A673 (cell line): ENCODE measurements at regions not wholly inside any gene's neighbourhood (a gene's known extent, or its start where the extent isn't known, plus 50 kb on each side); places are given as distances from the start of the nearest gene placed in this dataset.

Experiments used
- BruUV-seq: library from RNA; stranded (reverse); fragments of 400-500 nt; replicated peaks from 2 replicates; lab custom pipeline; 2021; lab: Mats Ljungman, UMichigan
- CTCF ChIA-PET: fragments of 300-600 bp; sonication (Branson Sonifier 250); formaldehyde crosslinking; loops from one replicate; lab custom pipeline; 2022; ENCODE audit warnings: antibody characterized with exemption; lab: Charles Lee
- POLR2A ChIA-PET: fragments of 300-600 bp; sonication (Branson Sonifier 250); formaldehyde crosslinking; loops from one replicate; lab custom pipeline; 2022; ENCODE audit warnings: antibody characterized with exemption; ENCODE audit not compliant: low non-redundant PET; lab: Charles Lee
- DNase-seq: peaks from one replicate; pipeline ENCODE4 v3.0.0-alpha.2; 2015; ENCODE audit warnings: low spot score
- H3K27ac ChIP-seq: fragments of 200-600 bp; sonication (generic); 2 replicates; pipeline ENCODE4 v1.5.1; 2016; ENCODE audit warnings: mixed run types, low read depth, mild to moderate bottlenecking, mixed read lengths, antibody characterized with exemption, low read length; ENCODE audit not compliant: poor library complexity, severe bottlenecking
- H3K27me3 ChIP-seq: fragments of 200-600 bp; sonication (generic); replicated peaks from 2 replicates; pipeline ENCODE4 v1.6.1; 2017; ENCODE audit warnings: mixed run types, low read depth, mild to moderate bottlenecking, mixed read lengths, antibody characterized with exemption, low read length; ENCODE audit not compliant: insufficient read depth, poor library complexity
- H3K36me3 ChIP-seq: fragments of 200-600 bp; sonication (generic); 2 replicates; pipeline ENCODE4 v1.6.1; 2016; ENCODE audit warnings: mixed run types, mild to moderate bottlenecking, mixed read lengths, antibody characterized with exemption, low read length; ENCODE audit not compliant: insufficient read depth, poor library complexity, severe bottlenecking
- H3K4me1 ChIP-seq: fragments of 200-600 bp; sonication (generic); 2 replicates; pipeline ENCODE4 v1.6.1; 2017; ENCODE audit warnings: mixed run types, mild to moderate bottlenecking, mixed read lengths, antibody characterized with exemption, low read length; ENCODE audit not compliant: insufficient read depth, poor library complexity, severe bottlenecking
- H3K4me3 ChIP-seq: fragments of 200-600 bp; sonication (generic); 2 replicates; pipeline ENCODE4 v1.5.1; 2016; ENCODE audit warnings: low read depth, mixed run types, mild to moderate bottlenecking, mixed read lengths, low read length; ENCODE audit not compliant: poor library complexity, severe bottlenecking
- H3K9me3 ChIP-seq: fragments of 200-600 bp; sonication (generic); 2 replicates; pipeline ENCODE4 v1.6.1; 2016; ENCODE audit warnings: mixed run types, low read depth, mild to moderate bottlenecking, mixed read lengths, antibody characterized with exemption, low read length; ENCODE audit not compliant: poor library complexity, severe bottlenecking
- EZH2 ChIP-seq: fragments of 200-600 bp; sonication (generic); IDR thresholded peaks from 2 replicates; pipeline ENCODE4 v1.6.1; 2017; ENCODE audit warnings: borderline replicate concordance, low read depth, mild to moderate bottlenecking, mixed read lengths, antibody characterized with exemption, low read length; ENCODE audit not compliant: poor library complexity, severe bottlenecking
- intact Hi-C: fragments of 100-400 bp; cut with micrococcal nuclease; formaldehyde crosslinking; loops from one replicate; pipeline ENCODE4 v1.10.0; 2022; ENCODE audit not compliant: unreplicated experiment
- TF ChIP-seq, protein P1 (sequence below): fragments of 300-800, 200-600 bp; sonication (generic); conservative IDR thresholded peaks from 2 replicates; pipeline ENCODE4 v1.5.1; 2017; ENCODE audit warnings: low read depth, mild to moderate bottlenecking, antibody characterized with exemption, low read length, moderate library complexity, mixed read lengths

DNA sequence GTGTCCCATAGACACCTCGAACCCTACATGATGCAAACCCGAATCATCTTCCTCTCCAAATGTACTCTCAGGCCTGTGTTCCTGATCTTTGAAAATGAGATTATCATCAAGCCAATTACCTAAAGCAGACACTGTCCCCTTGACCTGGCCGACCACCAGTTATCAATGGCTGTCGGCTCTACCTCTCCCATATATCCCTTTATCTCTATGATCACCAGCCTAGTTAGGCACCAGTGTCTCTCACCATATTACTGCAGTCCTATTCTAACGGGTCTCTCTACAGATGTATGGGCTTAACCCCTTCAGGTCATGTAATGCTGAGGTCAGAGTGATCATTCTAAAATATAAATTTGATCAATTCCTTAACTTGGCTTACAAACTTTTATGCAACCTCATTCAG lies 234.9 kb upstream of the MARCKS start:
- ChIA-PET POLR2A (no interaction called here), CTCF (no interaction called here)
- Histone ChIP-seq H3K27ac (no peak overlapping the region), H3K4me1 (no peaks in the 10 kb centered on the region), H3K36me3 (no peaks in the 10 kb centered on the region), H3K9me3 (no peaks in the 10 kb centered on the region), H3K27me3 (no peaks in the 10 kb centered on the region), H3K4me3 (no peak overlapping the region)
- DNase-seq: no peak
- intact Hi-C loops: no loop called here
- TF ChIP-seq, protein P1, sequence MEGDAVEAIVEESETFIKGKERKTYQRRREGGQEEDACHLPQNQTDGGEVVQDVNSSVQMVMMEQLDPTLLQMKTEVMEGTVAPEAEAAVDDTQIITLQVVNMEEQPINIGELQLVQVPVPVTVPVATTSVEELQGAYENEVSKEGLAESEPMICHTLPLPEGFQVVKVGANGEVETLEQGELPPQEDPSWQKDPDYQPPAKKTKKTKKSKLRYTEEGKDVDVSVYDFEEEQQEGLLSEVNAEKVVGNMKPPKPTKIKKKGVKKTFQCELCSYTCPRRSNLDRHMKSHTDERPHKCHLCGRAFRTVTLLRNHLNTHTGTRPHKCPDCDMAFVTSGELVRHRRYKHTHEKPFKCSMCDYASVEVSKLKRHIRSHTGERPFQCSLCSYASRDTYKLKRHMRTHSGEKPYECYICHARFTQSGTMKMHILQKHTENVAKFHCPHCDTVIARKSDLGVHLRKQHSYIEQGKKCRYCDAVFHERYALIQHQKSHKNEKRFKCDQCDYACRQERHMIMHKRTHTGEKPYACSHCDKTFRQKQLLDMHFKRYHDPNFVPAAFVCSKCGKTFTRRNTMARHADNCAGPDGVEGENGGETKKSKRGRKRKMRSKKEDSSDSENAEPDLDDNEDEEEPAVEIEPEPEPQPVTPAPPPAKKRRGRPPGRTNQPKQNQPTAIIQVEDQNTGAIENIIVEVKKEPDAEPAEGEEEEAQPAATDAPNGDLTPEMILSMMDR: no peak
- no peak for TF ChIP-seq EZH2
- BruUV-seq: no TSS peak

DNA sequence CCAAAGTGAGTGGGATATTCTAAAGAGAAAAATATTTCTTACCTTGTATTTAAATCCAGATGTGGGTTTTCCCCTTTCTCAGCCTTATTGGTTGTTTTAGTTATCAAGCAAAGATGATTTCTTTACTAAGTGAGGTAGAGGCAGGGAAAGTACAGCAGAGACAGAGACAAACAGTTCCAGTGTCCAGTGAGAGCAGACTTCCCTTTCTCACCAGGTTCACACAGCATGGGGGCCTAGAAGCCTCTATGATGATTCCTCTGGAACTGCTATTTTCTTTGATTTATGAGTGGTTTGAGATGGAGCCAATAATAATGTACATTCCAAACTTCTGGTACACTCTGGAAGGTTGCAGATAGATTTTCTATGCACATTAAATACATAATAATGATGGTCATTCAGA lies 234.0 kb upstream of the MARCKS start:
- H3K27ac ChIP-seq: no peak overlapping the region
- TF ChIP-seq, protein P1: no peak
- TF ChIP-seq EZH2: no peak
- ChIA-PET CTCF (interaction anchor here (0.6 kb wide), 1 partner anchor 175 kb away, joined by 3 read pairs; no protein-coding TSS in a partner anchor), POLR2A (no interaction called here)
- H3K9me3 ChIP-seq: no peaks in the 10 kb centered on the region
- no peaks in the 10 kb centered on the region for H3K4me1 ChIP-seq
- DNase-seq: no peak
- intact Hi-C loops: no loop called here
- no peak overlapping the region for H3K4me3 ChIP-seq
- H3K36me3 ChIP-seq: no peaks in the 10 kb centered on the region
- H3K27me3 ChIP-seq: no peaks in the 10 kb centered on the region
- no TSS peak for BruUV-seq

- H3K27me3 ChIP-seq: no peaks in the 10 kb centered on the region
- H3K9me3 ChIP-seq: no peaks in the 10 kb centered on the region
- BruUV-seq: no TSS peak
- TF ChIP-seq EZH2: no peak
- TF ChIP-seq, protein P1: no peak
- no peaks in the 10 kb centered on the region for H3K4me1 ChIP-seq
- intact Hi-C loops: no loop called here
- ChIA-PET CTCF (no interaction called here), POLR2A (no interaction called here)
- no peak overlapping the region for H3K27ac ChIP-seq
- no peak for DNase-seq
- no peaks in the 10 kb centered on the region for H3K36me3 ChIP-seq
- no peak overlapping the region for H3K4me3 ChIP-seq
Observed at GRCh38 chr6:113625850-113626249, 231.3 kb upstream of the MARCKS start.
